ENCODE measurements at regions not wholly inside any gene's neighbourhood (a gene's known extent, or its start where the extent isn't known, plus 50 kb on each side); places are given as distances from the start of the nearest gene placed in this dataset.

DNA sequence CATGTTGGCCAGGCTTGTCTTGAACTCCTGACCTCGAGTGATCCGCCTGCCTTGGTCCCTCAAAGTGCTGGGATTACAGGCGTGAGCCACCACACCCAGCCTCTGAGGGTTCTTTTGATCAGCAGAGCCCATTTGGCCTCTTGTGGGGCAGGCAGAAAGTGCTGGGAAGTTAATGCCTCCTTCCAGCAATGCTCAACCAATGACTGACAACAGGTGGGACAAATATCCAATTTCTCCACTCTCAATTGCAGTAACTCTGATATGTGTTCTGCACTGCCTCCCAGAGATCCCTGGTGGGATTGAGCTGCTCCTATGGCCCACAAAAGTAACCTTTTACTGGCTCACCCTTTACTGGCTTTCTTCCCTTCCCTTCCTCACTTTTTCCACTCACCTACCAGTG lies 79.9 kb upstream of the APC start:
- Histone ChIP-seq H3K4me2 (ENCODE audit: low read length) (no peak overlapping the region), H3K79me2 (ENCODE audit: insufficient read depth, low read length) (no peaks in the 10 kb centered on the region), H3K36me3 (ENCODE audit: insufficient read depth, low read length) (no peaks in the 10 kb centered on the region), H3K27me3 (ENCODE audit: insufficient read depth, low read length) (no peaks in the 10 kb centered on the region), H2AFZ (ENCODE audit: low read depth, low read length) (no peak overlapping the region), H3K4me1 (ENCODE audit: insufficient read depth, low read length) (no peaks in the 10 kb centered on the region), H3K9ac (ENCODE audit: low read length) (no peak overlapping the region), H3K27ac (ENCODE audit: low read depth, low read length) (no peak overlapping the region), H3K9me3 (ENCODE audit: insufficient read depth, low read depth, low read length) (no peaks in the 10 kb centered on the region), H3K4me3 (ENCODE audit: insufficient read depth, low read depth, low read length) (no peak overlapping the region), H4K20me1 (ENCODE audit: insufficient read depth, low read length) (no peaks in the 10 kb centered on the region)
- H3K9me3 Mint-ChIP-seq (ENCODE audit: unreplicated experiment), result peaks cover 6% of the 10 kb centered on the region
- FAIRE-seq, result no peak
- peaks cover 8% of the 10 kb centered on the region for H3K4me1 Mint-ChIP-seq (ENCODE audit: low read depth, unreplicated experiment)
- no peak overlapping the region for H3K27ac Mint-ChIP-seq (ENCODE audit: unreplicated experiment)
- H3K36me3 Mint-ChIP-seq (ENCODE audit: low read depth, unreplicated experiment), result no peaks in the 10 kb centered on the region
- DNase-seq (ENCODE audit: low read depth), result no peak
- H3K4me3 Mint-ChIP-seq (ENCODE audit: unreplicated experiment), result no peak overlapping the region
- TF ChIP-seq, protein P1, sequence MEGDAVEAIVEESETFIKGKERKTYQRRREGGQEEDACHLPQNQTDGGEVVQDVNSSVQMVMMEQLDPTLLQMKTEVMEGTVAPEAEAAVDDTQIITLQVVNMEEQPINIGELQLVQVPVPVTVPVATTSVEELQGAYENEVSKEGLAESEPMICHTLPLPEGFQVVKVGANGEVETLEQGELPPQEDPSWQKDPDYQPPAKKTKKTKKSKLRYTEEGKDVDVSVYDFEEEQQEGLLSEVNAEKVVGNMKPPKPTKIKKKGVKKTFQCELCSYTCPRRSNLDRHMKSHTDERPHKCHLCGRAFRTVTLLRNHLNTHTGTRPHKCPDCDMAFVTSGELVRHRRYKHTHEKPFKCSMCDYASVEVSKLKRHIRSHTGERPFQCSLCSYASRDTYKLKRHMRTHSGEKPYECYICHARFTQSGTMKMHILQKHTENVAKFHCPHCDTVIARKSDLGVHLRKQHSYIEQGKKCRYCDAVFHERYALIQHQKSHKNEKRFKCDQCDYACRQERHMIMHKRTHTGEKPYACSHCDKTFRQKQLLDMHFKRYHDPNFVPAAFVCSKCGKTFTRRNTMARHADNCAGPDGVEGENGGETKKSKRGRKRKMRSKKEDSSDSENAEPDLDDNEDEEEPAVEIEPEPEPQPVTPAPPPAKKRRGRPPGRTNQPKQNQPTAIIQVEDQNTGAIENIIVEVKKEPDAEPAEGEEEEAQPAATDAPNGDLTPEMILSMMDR (IDR thresholded peaks at IDR 0.05; ENCODE audit: insufficient read depth, low read depth, low read length), result no peak
- no peak for TF ChIP-seq EZH2 (IDR thresholded peaks at IDR 0.05; ENCODE audit: insufficient read depth, low read length)
- H3K27me3 Mint-ChIP-seq (ENCODE audit: low read depth, unreplicated experiment), result no peaks in the 10 kb centered on the region

DNA sequence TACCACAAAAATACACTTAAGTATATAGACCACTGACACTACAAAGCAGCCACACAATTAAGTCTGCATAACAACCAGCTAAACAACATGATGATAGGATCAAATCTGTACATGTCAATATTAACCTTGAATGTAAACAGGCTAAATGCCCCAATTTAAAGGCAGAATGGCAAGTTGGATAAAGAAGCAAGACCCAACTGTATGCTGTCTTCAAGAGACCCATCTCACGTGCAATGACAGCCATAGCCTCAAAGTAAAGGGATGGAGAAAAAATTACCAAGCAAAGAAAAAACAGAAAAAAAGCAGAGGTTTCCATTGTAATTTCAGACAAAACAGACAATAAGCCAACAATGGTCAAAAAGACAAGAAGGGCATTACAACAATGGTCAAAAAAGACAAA lies 77.3 kb upstream of the APC start:
- no peak overlapping the region for H3K9ac ChIP-seq (ENCODE audit: low read length)
- H3K4me2 ChIP-seq (ENCODE audit: low read length), result no peak overlapping the region
- H3K36me3 Mint-ChIP-seq (ENCODE audit: low read depth, unreplicated experiment), result no peaks in the 10 kb centered on the region
- DNase-seq (ENCODE audit: low read depth) (no peak), FAIRE-seq (no peak)
- H3K9me3 ChIP-seq (ENCODE audit: insufficient read depth, low read depth, low read length), result no peaks in the 10 kb centered on the region
- no peaks in the 10 kb centered on the region for H3K4me1 ChIP-seq (ENCODE audit: insufficient read depth, low read length)
- H3K4me3 ChIP-seq (ENCODE audit: insufficient read depth, low read depth, low read length), result no peak overlapping the region
- H4K20me1 ChIP-seq (ENCODE audit: insufficient read depth, low read length), result no peaks in the 10 kb centered on the region
- peaks cover 6% of the 10 kb centered on the region for H3K9me3 Mint-ChIP-seq (ENCODE audit: unreplicated experiment)
- H2AFZ ChIP-seq (ENCODE audit: low read depth, low read length), result no peak overlapping the region
- no peaks in the 10 kb centered on the region for H3K27me3 ChIP-seq (ENCODE audit: insufficient read depth, low read length)
- TF ChIP-seq EZH2 (IDR thresholded peaks at IDR 0.05; ENCODE audit: insufficient read depth, low read length), result no peak
- TF ChIP-seq, protein P1 (IDR thresholded peaks at IDR 0.05; ENCODE audit: insufficient read depth, low read depth, low read length), result no peak
- no peaks in the 10 kb centered on the region for H3K79me2 ChIP-seq (ENCODE audit: insufficient read depth, low read length)
- H3K4me3 Mint-ChIP-seq (ENCODE audit: unreplicated experiment), result no peak overlapping the region
- H3K27ac ChIP-seq (ENCODE audit: low read depth, low read length), result no peak overlapping the region
- no peak overlapping the region for H3K27ac Mint-ChIP-seq (ENCODE audit: unreplicated experiment)
- no peaks in the 10 kb centered on the region for H3K36me3 ChIP-seq (ENCODE audit: insufficient read depth, low read length)
- H3K27me3 Mint-ChIP-seq (ENCODE audit: low read depth, unreplicated experiment), result no peaks in the 10 kb centered on the region
- no peaks in the 10 kb centered on the region for H3K4me1 Mint-ChIP-seq (ENCODE audit: low read depth, unreplicated experiment)

DNA sequence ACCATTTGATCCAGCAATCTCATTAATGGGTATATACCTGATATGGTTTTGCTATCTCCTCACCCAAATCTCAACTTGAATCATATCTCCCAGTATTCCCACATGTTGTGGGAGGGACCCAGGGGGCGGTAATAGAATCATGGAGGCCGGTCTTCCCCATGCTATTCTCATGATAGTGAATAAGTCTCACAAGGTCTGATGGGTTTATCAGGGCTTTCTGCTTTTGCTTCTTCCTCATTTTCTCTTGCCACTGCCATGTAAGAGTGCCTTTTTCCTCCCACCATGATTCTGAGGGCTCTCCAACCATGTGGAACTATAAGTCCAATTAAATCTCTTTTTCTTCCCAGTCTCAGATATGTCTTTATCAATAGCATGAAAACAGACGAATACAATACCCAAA lies 74.5 kb upstream of the APC start:
- Mint-ChIP-seq H3K4me1 (ENCODE audit: low read depth, unreplicated experiment) (no peaks in the 10 kb centered on the region), H3K36me3 (ENCODE audit: low read depth, unreplicated experiment) (no peaks in the 10 kb centered on the region), H3K27ac (ENCODE audit: unreplicated experiment) (no peak overlapping the region), H3K27me3 (ENCODE audit: low read depth, unreplicated experiment) (no peaks in the 10 kb centered on the region), H3K4me3 (ENCODE audit: unreplicated experiment) (no peak overlapping the region), H3K9me3 (ENCODE audit: unreplicated experiment) (peaks cover 6% of the 10 kb centered on the region)
- Histone ChIP-seq H3K27ac (ENCODE audit: low read depth, low read length) (no peak overlapping the region), H3K27me3 (ENCODE audit: insufficient read depth, low read length) (no peaks in the 10 kb centered on the region), H3K4me3 (ENCODE audit: insufficient read depth, low read depth, low read length) (no peak overlapping the region), H3K4me1 (ENCODE audit: insufficient read depth, low read length) (no peaks in the 10 kb centered on the region), H3K9me3 (ENCODE audit: insufficient read depth, low read depth, low read length) (no peaks in the 10 kb centered on the region), H4K20me1 (ENCODE audit: insufficient read depth, low read length) (no peaks in the 10 kb centered on the region), H3K36me3 (ENCODE audit: insufficient read depth, low read length) (no peaks in the 10 kb centered on the region), H3K9ac (ENCODE audit: low read length) (no peak overlapping the region), H3K79me2 (ENCODE audit: insufficient read depth, low read length) (no peaks in the 10 kb centered on the region), H2AFZ (ENCODE audit: low read depth, low read length) (no peak overlapping the region), H3K4me2 (ENCODE audit: low read length) (no peak overlapping the region)
- no peak for FAIRE-seq
- TF ChIP-seq, protein P1 (IDR thresholded peaks at IDR 0.05; ENCODE audit: insufficient read depth, low read depth, low read length), result no peak
- TF ChIP-seq EZH2 (IDR thresholded peaks at IDR 0.05; ENCODE audit: insufficient read depth, low read length), result no peak
- no peak for DNase-seq (ENCODE audit: low read depth)

All from astrocyte (in vitro differentiated cells and primary cell).